ENCODE measurements at regions not wholly inside any gene's neighbourhood (a gene's known extent, or its start where the extent isn't known, plus 50 kb on each side); places are given as distances from the start of the nearest gene placed in this dataset.

DNA sequence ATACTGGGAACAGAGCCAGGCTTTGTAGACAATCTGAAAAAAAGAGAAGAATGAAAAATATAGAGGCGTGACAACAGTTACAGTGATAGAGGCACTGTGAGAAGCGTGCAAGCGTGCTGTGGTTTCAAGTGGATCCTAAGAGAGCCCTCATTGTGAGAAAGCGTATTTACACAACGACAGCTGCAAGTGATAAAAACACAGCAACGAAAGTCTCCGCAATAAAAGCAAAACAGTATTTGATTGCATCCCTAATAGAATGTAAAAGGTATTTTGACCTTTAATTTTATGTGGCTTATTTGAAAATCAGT is 642.7 kb upstream of the ARGLU1 start:
- H3K4me3 ChIP-seq (ENCODE audit: low read length in 2 of 2), result no peak overlapping the region
- no peak overlapping the region for H3K27ac Mint-ChIP-seq

DNA sequence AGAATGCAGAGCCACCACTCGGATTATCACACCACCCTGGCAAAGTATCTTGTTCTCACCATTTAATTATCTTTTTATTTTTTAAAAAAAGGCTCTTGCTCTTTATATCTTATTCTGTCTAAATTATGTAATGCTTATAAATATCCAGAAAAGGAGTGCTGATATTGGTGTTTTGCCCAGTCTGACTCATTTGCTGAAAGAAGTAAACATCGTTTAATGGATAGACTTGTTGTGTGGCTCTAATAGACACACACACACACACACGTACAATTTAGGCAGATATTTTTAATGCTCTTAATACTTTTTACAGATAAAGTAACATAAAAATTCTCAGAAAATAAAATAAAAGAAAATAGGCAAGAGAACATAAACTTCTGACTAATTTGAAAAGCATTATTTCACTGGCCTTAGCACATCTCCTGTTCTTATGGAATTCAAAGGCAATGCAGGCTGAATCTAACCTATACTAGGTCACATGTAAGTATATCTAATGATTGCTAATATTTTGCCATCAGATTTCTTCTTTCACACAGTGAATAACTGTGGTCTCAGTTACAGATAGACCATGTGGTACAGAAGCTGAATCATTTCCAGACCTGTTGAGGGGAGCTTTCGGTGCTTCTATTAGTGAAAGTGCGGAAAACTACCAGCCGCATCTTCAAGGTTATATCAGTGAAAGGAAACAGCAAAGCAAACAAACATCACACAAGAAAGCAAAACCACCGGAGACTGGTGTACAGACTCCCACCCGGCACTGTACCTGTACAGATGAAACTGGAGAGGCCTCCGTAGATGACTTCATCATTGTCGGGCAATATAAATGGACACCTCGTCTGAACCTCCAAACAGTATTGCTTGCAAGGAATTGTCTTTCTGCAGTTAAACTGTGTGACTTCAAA is 642.1 kb upstream of the ARGLU1 start:
- H3K27ac ChIP-seq (ENCODE audit: low read depth, low read length), result no peak overlapping the region
- no peak overlapping the region for H3K4me3 ChIP-seq (ENCODE audit: low read length in 2 of 2)
- no peaks in the 10 kb centered on the region for H3K9me3 ChIP-seq (ENCODE audit: control insufficient read depth in 1 of 2, low read length in 2 of 2)
- Mint-ChIP-seq H3K4me3 (no peak overlapping the region), H3K36me3 (no peaks in the 10 kb centered on the region), H3K4me1 (peaks cover 0 to 2% (median under 1%) of the 10 kb centered on the region in 4 donors), H3K9me3 (peaks cover 0 to 1% (median 0%) of the 10 kb centered on the region in 8 donors), H3K27me3 (peaks cover 0 to 3% of the 10 kb centered on the region in 2 donors), H3K27ac (no peak overlapping the region)
- intact Hi-C loops (cut with micrococcal nuclease), result no loop called here
- CTCF ChIA-PET (ENCODE audit: partially characterized antibody), result no interaction called here
- no peaks in the 10 kb centered on the region for H3K36me3 ChIP-seq (ENCODE audit: insufficient read depth, low read length)
- no peaks in the 10 kb centered on the region for H3K27me3 ChIP-seq (ENCODE audit: insufficient read depth, low read length)
- no peaks in the 10 kb centered on the region for H3K4me1 ChIP-seq (ENCODE audit: insufficient read depth, low read length)
- DNase-seq, result no peak
- POLR2A ChIA-PET (ENCODE audit: partially characterized antibody), result no interaction called here

More for the DNA sequence above, 642.7 kb upstream of the ARGLU1 start:
- H3K36me3 ChIP-seq (ENCODE audit: insufficient read depth, low read length), result no peaks in the 10 kb centered on the region
- Mint-ChIP-seq H3K36me3 (no peaks in the 10 kb centered on the region), H3K4me3 (no peak overlapping the region), H3K9me3 (peaks cover 0 to 1% (median 0%) of the 10 kb centered on the region in 8 donors), H3K4me1 (no peaks in the 10 kb centered on the region), H3K27me3 (peaks cover 0 to 3% of the 10 kb centered on the region in 2 donors)
- ChIA-PET POLR2A (ENCODE audit: partially characterized antibody) (no interaction called here), CTCF (ENCODE audit: partially characterized antibody) (no interaction called here)
- no peaks in the 10 kb centered on the region for H3K9me3 ChIP-seq (ENCODE audit: control insufficient read depth in 1 of 2, low read length in 2 of 2)
- no peak for DNase-seq
- intact Hi-C loops (cut with micrococcal nuclease), result no loop called here
- no peak overlapping the region for H3K27ac ChIP-seq (ENCODE audit: low read depth, low read length)
- H3K4me1 ChIP-seq (ENCODE audit: insufficient read depth, low read length), result no peaks in the 10 kb centered on the region
- H3K27me3 ChIP-seq (ENCODE audit: insufficient read depth, low read length), result no peaks in the 10 kb centered on the region

GRCh38 chr13:107208889-107209288 is 641.0 kb upstream of the ARGLU1 start:
- intact Hi-C loops (cut with micrococcal nuclease), result no loop called here
- no peak overlapping the region for H3K27ac ChIP-seq (ENCODE audit: low read depth, low read length)
- ChIA-PET CTCF (ENCODE audit: partially characterized antibody) (interaction anchor here (1.1 to 1.6 kb wide), 2 partner anchors 9 kb away, joined by 3 to 5 read pairs; no protein-coding TSS in a partner anchor), POLR2A (ENCODE audit: partially characterized antibody) (no interaction called here)
- H3K4me1 ChIP-seq (ENCODE audit: insufficient read depth, low read length), result no peaks in the 10 kb centered on the region
- no peaks in the 10 kb centered on the region for H3K36me3 ChIP-seq (ENCODE audit: insufficient read depth, low read length)
- Mint-ChIP-seq H3K4me3 (no peak overlapping the region), H3K36me3 (no peaks in the 10 kb centered on the region), H3K27ac (no peak overlapping the region), H3K27me3 (peaks cover 0 to 3% of the 10 kb centered on the region in 2 donors), H3K4me1 (peaks cover 0 to 2% (median under 1%) of the 10 kb centered on the region in 4 donors), H3K9me3 (peaks cover 0 to 1% (median 0%) of the 10 kb centered on the region in 8 donors)
- no peak for DNase-seq
- no peaks in the 10 kb centered on the region for H3K27me3 ChIP-seq (ENCODE audit: insufficient read depth, low read length)
- H3K9me3 ChIP-seq (ENCODE audit: control insufficient read depth in 1 of 2, low read length in 2 of 2), result no peaks in the 10 kb centered on the region
- H3K4me3 ChIP-seq (ENCODE audit: low read length in 2 of 2), result no peak overlapping the region

GRCh38 chr13:107205318-107206104 is 637.6 kb upstream of the ARGLU1 start:
- H3K27ac Mint-ChIP-seq, result peak overlapping the region in 1 of 7 donors; percentile 38
- no peaks in the 10 kb centered on the region for H3K9me3 ChIP-seq (ENCODE audit: control insufficient read depth in 1 of 2, low read length in 2 of 2)
- peak in 4 of 5 donors; percentile 30 to 34 (median 32) for DNase-seq
- H3K27me3 ChIP-seq (ENCODE audit: insufficient read depth, low read length), result no peaks in the 10 kb centered on the region
- no peak overlapping the region for H3K4me3 ChIP-seq (ENCODE audit: low read length in 2 of 2)
- peaks cover 0 to 2% (median under 1%) of the 10 kb centered on the region in 4 donors for H3K4me1 Mint-ChIP-seq
- H3K27me3 Mint-ChIP-seq, result peaks cover 0 to 3% of the 10 kb centered on the region in 2 donors
- POLR2A ChIA-PET (ENCODE audit: partially characterized antibody), result no interaction called here
- no peak overlapping the region for H3K27ac ChIP-seq (ENCODE audit: low read depth, low read length)
- H3K9me3 Mint-ChIP-seq, result peaks cover 0 to 1% (median 0%) of the 10 kb centered on the region in 8 donors
- H3K36me3 Mint-ChIP-seq, result no peaks in the 10 kb centered on the region
- H3K36me3 ChIP-seq (ENCODE audit: insufficient read depth, low read length), result no peaks in the 10 kb centered on the region
- no peak overlapping the region for H3K4me3 Mint-ChIP-seq
- CTCF ChIA-PET (ENCODE audit: partially characterized antibody), result interaction anchor here (0.9 to 1.5 kb wide), 3 partner anchors 9 to 950 kb away, joined by 3 to 7 read pairs (median 4); no protein-coding TSS in a partner anchor
- intact Hi-C loops (cut with micrococcal nuclease), result loop anchor here (1.0 kb wide), 1 partner anchor 950 kb away; no protein-coding TSS in a partner anchor
- no peaks in the 10 kb centered on the region for H3K4me1 ChIP-seq (ENCODE audit: insufficient read depth, low read length)

GRCh38 chr13:107203146-107203847 is 635.4 kb upstream of the ARGLU1 start:
- no peaks in the 10 kb centered on the region for H3K4me1 ChIP-seq (ENCODE audit: insufficient read depth, low read length)
- intact Hi-C loops (cut with micrococcal nuclease), result no loop called here
- Mint-ChIP-seq H3K27me3 (no peaks in the 10 kb centered on the region), H3K27ac (no peak overlapping the region), H3K36me3 (no peaks in the 10 kb centered on the region), H3K4me1 (peaks cover 0 to 2% (median under 1%) of the 10 kb centered on the region in 4 donors), H3K9me3 (peaks cover 0 to 1% (median 0%) of the 10 kb centered on the region in 8 donors), H3K4me3 (no peak overlapping the region)
- ChIA-PET POLR2A (ENCODE audit: partially characterized antibody) (no interaction called here), CTCF (ENCODE audit: partially characterized antibody) (interaction anchor here (1.2 to 2.5 kb wide), 4 partner anchors 8 to 15 kb away, joined by 3 to 7 read pairs (median 6); no protein-coding TSS in a partner anchor)
- no peaks in the 10 kb centered on the region for H3K9me3 ChIP-seq (ENCODE audit: control insufficient read depth in 1 of 2, low read length in 2 of 2)
- no peak overlapping the region for H3K27ac ChIP-seq (ENCODE audit: low read depth, low read length)
- H3K27me3 ChIP-seq (ENCODE audit: insufficient read depth, low read length), result no peaks in the 10 kb centered on the region
- H3K4me3 ChIP-seq (ENCODE audit: low read length in 2 of 2), result no peak overlapping the region
- no peaks in the 10 kb centered on the region for H3K36me3 ChIP-seq (ENCODE audit: insufficient read depth, low read length)
- no peak for DNase-seq

GRCh38 chr13:107202371-107203023 is 634.6 kb upstream of the ARGLU1 start:
- Histone ChIP-seq H3K27me3 (ENCODE audit: insufficient read depth, low read length) (no peaks in the 10 kb centered on the region), H3K9me3 (ENCODE audit: control insufficient read depth in 1 of 2, low read length in 2 of 2) (no peaks in the 10 kb centered on the region), H3K4me3 (ENCODE audit: low read length in 2 of 2) (no peak overlapping the region), H3K27ac (ENCODE audit: low read depth, low read length) (no peak overlapping the region), H3K36me3 (ENCODE audit: insufficient read depth, low read length) (no peaks in the 10 kb centered on the region), H3K4me1 (ENCODE audit: insufficient read depth, low read length) (no peaks in the 10 kb centered on the region)
- Mint-ChIP-seq H3K27me3 (no peaks in the 10 kb centered on the region), H3K4me3 (no peak overlapping the region), H3K9me3 (peaks cover 0 to 1% (median 0%) of the 10 kb centered on the region in 8 donors), H3K4me1 (peaks cover 0 to 2% (median under 1%) of the 10 kb centered on the region in 4 donors), H3K36me3 (no peaks in the 10 kb centered on the region), H3K27ac (no peak overlapping the region)
- CTCF ChIA-PET (ENCODE audit: partially characterized antibody), result interaction anchor here (1.2 to 2.5 kb wide), 2 partner anchors 16 to 953 kb away, joined by 3 to 7 read pairs; no protein-coding TSS in a partner anchor
- intact Hi-C loops (cut with micrococcal nuclease), result no loop called here
- DNase-seq, result no peak
- POLR2A ChIA-PET (ENCODE audit: partially characterized antibody), result no interaction called here

Data from CD4-positive, alpha-beta memory T cell (primary cell).